ENCODE measurements at regions not wholly inside any gene's neighbourhood (a gene's known extent, or its start where the extent isn't known, plus 50 kb on each side); places are given as distances from the start of the nearest gene placed in this dataset.

DNA sequence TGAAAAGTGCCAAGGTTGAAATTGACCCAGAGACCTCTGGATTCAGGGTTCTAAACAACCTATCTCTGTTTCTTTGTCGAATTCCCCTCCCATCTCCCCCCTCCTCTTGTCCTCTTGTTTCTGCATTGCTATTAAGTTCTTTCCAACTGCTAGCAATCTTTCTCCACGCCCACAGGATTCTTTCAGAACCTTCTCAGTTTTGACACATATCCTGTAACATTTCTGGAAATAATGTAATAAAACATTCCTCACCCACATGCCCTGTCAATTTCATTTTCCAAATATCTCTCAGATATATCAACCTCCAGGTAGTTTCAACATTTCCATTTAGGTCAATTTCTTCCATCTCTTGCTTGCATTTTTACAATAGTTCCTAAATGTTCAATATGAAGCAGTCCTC is 1105.9 kb downstream of the ARAP2 start:
- DNase-seq = no peak

DNA sequence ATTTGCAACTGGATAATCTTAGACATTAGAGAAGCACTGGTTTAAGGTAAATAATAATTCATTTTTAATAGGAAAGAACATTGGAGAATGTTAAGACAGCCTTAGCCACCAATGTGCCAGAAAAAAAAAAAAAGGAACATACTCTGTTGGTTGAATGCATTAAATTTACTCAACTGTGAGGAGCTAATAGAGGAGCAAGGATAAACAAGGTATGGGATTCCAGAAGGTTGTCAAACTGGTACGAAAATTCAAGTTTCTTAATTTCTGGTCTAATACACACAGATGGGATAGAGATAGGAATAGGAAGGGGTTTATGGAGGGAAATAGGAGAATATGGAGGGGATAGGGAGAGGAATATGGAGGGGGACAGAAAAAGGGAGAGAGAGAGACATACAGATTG is 1096.6 kb downstream of the ARAP2 start:
- no peak for DNase-seq

DNA sequence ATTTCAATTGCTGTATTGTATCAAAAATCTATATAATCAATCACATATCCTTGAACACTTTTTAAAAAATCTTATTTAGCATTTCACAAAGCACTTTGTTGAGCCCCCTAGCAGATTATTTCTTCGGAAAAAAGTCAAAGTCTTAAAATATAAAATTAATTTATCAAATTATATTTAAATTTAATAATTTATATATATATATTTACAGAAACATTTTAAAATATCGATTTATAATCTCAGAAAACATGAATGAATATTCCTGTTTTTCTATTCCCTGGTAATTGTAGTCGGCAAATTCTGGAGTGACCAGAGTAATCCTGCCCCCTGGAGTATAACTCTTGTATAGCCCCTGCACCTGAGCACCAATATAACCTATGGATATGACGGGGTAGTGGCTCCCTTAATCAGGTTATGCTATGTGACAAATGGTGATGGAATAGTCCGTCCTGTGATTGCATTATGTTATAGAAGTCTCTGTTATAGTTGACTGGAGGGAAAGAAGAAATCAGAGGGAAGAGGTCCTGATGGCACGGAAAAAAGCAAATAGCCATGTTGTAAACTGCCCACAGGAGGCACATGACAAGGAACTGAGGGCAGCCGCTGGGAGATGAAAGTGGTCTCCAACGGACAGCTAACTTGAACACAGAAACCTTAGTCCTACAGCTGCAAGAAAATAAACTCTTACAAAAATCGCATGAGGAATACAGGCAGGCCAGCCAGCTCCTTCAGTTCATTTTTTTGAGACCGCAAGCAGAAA is 1092.3 kb downstream of the ARAP2 start:
- peak in 1 of 2 experiments; percentile 5 for DNase-seq

DNA sequence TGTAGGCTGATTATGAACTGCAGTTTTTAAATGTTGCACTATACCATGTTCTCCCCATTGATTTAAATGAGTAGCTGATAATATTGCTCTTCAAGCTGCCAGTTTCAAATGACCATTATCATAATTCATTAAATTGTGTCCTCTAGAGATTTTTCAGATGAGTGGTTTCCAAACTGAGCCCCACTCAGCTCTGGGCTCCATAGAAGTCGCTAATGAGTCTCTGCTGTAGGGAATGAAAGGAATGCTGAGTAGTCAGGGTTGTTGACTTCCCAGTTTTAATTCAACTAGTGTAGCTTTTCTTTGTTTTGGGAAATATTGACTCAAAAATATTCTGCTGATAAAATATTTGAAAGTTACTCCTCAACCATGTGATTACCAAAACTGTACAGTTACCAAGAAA is 1081.1 kb downstream of the ARAP2 start:
- DNase-seq = no peak

DNA sequence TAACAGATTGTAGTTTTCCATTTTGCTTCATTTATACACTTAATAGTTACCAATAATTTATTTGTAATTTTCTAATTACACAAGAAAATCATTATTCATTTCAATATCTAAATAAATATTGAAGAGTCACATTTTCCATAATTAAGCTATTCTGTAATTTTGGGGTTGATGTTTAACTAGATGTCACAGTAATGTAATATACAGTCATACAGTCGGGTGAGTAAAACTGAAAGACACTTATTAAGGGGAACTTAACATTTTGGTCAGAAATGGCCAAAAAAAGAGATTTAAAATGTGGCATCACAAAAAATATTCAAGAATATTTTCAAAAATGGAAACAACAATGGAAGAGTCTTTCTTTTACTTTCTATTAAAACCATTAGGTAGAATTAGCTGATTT is 1080.3 kb downstream of the ARAP2 start:
- no peak for DNase-seq

DNA sequence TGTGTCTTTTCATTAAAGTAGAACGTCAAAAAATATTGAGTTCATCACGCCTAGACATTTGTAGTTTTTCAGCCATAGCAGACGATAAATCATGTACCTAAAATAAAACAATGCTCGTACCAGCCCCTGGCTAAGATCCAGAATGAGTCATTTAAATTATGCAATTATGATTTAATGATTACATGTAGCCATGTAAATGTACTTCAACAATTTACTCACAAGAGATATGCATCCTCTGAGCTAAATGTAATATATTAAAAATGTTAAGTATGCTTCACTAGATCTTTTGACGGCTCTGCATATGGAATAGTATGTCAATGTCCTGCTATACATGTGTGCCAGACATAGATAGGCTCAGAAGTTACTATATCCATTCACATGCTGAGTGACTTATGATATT is 1077.8 kb downstream of the ARAP2 start:
- no peak for DNase-seq

DNA sequence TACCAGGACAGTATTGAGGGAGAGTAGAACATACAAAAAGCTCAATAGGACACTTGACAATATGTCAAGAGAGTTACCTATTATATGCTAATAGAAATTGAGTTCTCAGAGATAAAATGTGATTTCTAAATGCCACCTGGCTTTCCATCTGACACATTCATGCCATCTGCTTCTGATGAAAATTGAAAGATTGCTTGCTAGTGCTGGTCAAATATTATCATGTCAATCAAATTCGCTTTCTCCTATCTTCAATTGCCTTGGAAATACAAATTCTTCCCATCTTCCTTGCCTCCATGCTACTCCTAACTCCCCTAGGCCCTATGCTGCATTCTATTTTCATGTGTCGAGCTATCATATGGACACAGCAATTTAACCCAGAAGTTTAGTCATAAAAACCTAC is 1076.9 kb downstream of the ARAP2 start:
- DNase-seq = no peak

DNA sequence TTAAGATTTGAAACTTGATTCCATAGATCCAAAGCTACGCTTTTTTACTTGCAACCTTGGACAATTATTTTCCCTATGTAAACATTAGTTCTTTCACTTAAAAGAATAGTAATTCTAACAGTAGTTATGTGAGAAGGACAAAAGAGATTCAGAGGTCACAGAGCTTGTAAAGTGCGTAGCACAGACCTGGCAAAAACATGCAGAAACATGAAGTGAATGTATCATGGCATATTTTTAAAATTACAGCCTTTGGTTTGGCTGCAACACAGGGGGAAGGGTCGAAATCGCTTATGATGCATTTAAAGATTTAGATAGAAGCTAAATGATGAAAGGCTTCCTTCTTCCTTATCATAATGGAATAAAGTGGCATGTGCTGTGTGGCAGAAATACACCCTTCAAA is 1068.8 kb downstream of the ARAP2 start:
- no peak for DNase-seq

DNA sequence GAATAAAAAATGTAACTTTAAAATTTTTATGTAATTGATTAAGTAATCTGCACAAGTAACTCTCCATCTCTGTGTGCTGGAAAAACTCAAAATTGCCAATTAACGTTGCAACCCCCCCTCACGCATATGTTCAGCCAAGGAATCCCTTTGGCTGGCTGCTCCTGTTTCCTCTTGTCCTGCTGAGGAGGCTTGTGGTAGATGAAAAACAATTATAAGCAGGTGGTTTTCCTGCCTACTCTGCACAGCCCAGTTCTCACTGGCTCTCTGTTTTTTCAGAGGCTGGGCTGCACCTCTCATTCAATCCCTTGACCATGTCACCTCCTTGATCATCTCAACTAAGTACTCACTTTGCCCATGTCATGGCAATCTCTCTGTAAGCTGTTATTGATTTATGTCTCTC is 1068.4 kb downstream of the ARAP2 start:
- no peak for DNase-seq

DNA sequence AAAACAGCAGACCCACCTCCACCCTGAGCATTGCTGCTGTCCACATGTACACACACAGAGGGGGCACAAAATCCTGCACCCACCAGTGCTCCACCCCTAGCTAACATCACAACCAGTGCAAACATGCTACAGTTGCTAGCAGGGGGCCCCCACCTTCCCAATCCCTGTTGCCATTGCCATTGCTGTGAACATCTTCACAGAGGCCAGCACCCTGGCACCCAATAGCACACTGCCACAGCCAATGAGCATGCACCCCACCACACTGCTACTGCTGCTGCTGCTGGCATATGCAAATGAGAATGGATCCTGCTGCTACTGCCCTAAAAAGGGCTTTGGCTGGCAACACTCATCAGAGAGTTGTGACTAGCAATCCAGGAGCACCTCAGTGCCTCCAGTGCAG is 1061.9 kb downstream of the ARAP2 start:
- no peak for DNase-seq

DNA sequence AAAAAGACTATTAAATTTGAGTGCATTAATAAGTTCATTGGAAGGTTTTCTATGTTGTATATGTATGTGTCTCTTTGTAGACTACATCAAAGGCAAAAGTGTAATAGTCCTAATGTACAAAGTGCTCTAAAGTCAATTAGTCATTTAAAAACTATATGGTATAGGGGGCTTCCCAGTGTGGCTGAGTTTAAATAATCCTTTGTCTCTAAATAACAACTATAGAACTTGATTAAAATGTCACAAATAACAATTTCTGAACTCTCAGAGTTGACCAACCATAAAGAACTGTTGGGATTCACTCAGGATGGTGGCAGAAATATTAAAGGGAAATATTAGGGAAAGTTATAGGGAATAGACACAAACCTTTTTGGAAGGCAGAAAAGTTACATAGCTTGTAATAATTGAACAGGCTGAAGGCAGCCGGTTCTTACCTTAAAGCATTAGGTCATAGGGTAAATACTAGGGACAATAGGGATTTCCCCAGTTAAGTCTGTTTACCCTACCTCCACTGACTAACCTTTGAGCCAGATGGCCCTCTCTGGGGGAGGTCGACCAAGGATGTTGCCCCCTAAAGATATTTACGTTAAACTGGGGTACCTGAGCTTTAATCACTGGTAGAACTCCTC is 1054.2 kb downstream of the ARAP2 start:
- no peak for DNase-seq

DNA sequence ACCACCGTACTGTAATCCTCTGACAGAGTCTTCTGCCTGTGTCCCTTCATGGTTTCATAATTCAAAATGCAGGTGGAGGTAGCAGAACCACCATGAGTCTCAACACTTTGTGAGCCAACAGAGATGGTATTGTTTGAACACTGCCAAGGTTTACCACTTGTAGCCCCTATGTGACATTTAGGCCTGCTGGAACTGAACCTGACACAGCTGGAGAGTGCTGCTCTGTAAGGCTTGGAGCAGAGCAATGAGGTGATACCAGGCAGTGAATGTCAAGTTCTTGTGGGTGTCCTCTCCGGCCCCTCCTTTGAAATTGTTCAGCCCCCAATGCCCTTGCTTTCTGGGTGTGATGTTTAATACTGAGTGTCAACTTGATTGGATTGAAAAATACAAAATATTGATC is 1042.9 kb downstream of the ARAP2 start:
- DNase-seq = no peak

DNA sequence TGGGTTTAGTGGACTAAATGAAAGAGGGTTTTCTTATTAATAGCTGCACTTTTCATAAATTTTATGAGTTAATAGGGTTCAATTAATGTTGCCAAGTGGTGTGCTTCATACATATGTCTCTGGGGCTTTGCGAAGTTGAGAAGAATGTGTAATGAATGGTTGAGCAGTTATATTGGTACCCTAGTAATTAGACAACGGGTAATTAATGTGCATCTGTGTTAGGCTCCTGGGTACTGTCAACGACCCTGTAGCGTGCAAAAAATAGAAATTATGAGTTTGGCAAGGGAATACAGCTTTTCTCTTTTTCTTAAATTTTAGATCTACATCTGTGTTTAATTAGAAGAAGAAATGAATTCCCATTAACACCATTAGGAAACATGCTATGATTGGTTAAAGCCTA is 1027.7 kb downstream of the ARAP2 start:
- DNase-seq = no peak

DNA sequence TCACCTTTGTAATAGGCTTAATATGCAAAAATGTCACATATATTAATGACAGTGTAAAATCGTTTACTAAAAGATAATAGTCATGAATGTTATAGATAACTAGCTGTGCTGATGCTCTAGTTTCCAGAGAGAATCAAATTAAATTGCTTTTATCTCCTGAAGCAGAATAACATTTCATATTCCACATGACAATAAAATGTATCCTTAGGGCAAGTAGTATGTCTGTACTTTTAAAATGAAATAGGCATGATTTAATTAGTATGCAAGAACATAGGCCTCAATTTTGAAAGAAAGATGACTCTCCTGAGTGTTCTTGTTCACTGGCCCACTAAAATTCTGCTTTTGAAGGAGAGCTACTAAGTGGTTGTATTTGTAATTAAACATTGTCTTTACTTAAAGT is 1027.0 kb downstream of the ARAP2 start:
- DNase-seq = no peak

DNA sequence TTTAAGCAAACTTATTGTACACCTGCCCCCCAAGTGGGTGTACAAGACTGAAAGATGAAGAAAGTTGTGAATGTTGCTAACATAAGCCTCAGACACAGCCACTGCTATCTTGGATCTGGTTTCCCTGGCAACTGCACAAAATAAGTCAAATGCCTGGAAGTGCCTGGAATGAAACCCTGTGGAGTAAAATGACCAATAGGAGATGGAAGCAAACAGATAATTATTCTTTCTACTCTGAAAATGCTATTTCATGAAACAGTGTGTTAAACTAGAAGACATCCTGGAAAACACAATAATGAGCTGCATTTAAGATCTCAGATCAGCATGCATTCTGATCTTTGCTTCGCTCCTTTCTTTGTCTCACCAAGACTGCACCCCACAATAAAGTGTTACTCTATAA is 1016.0 kb downstream of the ARAP2 start:
- DNase-seq = no peak

DNA sequence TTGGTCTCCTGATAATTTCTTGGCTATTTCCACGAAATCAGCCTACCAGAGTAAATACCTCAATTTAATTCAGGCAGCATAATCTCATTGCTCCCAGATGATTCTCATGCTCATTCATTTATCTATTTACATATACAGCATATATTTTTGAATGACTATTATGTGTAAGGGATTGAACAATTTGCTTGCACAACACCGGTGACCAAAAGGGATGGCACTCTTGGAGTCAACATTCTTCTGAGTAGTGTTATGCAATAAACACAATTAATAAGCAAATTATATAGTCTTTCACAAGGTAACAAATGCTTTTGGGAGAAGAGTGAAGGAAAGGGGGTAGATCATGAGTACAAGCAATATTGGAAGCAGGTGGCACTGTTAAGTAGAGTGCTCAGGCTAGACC is 1015.3 kb downstream of the ARAP2 start:
- no peak for DNase-seq

DNA sequence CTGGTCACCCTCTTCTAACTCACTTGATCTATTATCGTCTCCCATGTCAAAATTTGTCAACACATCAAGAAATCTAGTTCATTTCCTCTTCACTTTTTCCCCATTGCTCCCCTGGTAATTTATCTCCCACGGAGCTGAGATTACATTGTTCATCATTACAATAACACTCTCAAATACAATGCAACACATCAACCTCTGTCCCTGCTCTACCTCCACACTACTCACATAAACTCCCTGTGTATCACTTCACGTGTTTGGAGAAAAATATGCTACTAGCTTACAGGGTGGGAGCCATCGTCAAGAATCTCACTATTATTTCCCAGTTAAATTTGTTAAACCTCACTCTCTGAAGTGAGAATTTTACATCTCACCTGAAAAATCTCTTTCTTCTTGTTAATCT is 1006.4 kb downstream of the ARAP2 start:
- DNase-seq = no peak

DNA sequence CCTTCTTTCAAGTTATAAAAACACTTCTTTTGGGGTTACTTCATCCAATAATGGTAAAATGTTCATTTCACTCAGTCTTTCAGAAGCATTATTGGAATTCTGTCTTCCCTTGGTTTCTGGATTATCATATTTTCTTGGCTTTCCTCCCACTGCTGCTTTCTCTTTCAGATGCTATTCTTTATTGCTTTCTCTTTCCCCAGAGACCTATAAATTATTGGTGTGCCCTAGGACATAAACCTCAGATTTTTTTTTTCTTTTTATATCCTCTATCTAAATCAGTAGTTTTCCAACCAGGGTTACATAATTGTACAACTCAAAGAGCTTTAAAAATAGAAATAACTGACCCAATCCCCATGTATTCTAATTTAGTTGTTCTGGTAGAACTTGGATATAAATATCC is 1005.5 kb downstream of the ARAP2 start:
- no peak for DNase-seq

DNA sequence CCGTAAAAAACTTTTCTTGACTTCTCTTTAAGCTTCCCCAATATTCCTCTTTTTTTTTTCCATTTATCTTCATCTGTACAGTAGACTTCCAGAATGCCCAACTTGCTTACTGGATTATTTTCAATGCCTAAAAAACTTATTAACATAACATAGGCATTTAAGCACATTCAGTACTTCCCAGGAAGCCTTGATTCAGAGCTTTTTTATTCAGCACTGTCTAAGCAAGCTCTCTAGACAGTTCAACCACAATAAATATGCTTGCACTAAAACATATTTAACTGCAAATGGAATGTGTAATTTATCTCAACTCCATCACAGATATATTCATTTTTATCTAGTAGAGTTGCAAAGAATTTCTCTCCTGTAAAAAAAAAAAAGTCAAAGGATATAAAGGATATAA is 997.8 kb downstream of the ARAP2 start:
- no peak for DNase-seq

DNA sequence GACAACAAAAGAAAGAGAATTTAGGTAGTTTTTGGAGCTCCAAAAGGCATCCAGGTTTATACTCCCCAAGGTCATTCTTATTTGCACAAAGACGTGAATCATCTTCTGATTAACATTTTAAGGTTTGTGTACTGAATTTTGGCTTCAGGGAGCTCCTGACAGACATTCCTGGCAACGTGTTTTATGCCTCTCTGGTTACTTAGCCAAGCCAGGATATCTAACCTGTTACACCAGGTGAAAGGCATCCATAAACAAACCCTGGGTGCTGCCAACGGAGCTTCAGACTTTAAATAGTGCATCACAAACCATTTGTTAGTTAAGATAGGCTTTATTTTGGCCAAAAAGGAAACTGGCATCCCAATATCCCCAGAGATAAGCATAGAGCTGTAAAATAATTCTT is 997.3 kb downstream of the ARAP2 start:
- no peak for DNase-seq

DNA sequence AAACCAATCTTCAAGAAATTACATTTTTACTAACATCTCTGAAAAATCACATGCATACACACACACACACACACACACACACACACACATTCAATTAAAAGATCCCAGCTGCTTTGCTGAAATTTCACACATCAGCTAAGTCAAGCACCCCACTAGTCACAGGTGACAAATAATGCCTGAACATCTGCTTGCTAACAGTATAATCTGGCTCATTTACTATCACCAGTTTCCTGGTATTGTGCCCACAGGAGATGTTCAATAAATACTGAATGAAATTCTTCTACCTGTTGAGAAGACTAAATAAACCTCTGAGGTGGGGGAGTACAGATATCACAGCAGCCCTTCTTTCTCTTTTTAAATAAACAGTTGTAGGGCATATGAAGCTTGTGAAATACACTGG is 994.0 kb downstream of the ARAP2 start:
- no peak for DNase-seq

DNA sequence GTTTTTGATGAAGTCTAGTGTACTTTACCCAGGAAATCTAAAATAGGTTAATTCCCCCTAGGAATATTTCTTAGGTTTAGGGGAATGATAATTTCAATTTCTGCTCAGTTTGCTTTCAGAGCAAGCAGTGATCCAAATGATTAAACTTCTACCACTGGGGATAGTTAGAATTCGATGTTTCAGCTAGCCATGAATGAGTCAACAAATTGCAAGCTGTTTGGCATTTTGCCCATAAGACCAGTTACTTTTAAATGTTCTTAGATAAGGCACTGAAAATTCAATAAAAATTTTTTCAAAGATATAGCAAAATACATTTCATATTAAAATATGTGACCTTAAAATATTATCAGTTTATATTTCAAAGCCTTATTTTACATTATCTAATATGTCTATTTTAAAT is 993.6 kb downstream of the ARAP2 start:
- DNase-seq = no peak

DNA sequence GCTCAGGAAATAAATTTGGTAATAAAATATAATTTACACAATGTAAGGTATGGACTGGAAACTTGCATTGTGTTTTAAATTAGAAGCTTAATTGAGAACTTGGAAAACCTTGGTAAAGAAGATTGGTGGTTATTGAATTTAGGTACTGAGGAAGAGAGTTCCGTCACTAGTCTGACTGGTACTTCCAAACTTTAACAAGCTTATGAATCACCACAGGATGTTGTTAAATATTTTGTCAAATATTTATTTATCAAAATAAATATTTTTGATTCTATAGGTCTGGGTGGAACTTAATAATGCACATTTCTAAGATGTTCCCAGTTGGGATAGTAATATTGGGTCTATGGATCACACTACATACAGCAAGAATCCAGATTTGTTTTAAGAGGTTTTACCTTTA is 992.2 kb downstream of the ARAP2 start:
- no peak for DNase-seq

DNA sequence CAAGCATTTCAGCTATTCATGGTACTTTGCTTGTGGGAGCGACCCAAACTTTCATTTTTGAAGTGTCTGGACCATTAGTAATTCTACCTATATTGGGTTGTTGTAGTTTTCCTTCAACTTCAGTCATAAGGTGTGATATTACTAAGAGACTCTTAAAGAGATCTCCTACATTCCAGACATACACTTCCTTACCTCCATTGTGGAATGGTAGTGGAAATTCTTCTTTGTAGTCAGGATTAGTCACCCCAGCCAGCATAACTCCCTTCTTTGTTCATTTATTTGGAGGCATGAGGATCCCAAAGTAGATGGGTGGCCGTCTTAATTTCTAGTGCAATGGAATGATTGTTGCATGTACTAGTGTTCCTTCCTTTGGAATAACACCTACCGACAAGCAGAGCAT is 991.4 kb downstream of the ARAP2 start:
- DNase-seq = no peak

DNA sequence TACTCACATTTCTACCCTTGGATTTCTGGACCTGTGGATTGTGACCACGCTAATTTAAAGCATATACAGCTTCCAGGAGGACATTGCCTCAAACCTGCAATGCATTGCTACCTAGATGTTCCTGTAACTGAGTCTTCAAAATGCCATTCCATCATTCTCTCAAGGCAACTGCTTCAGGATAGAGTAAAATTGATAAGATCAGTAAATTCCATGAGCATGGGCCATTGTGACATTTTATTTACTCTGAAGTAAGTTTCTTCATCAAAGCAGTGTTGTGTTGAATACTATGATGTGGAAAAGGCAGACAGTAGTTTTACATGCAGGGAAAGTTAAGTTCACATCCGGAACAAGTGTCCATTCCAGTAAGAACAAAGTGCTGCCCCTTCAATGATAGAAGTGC is 991.0 kb downstream of the ARAP2 start:
- DNase-seq = no peak
